Left ventricle myocardium inferior (tissue), 1 donor: ENCODE measurements at regions not wholly inside any gene's neighbourhood (a gene's known extent, or its start where the extent isn't known, plus 50 kb on each side); places are given as distances from the start of the nearest gene placed in this dataset.
A peak's percentile ranks its signal among the peaks of the same experiment; 100 is the strongest.

Experiments
- DNase-seq: peaks from one replicate; pipeline ENCODE4 v3.0.0-alpha.2; 2020
- H3K27ac ChIP-seq: fragments of 200-600 bp; replicated peaks from 2 replicates; pipeline ENCODE4 v1.8.0; 2021
- H3K27me3 ChIP-seq: fragments of 200-600 bp; 2 replicates; pipeline ENCODE4 v1.8.0; 2021; ENCODE audit warnings: low read depth
- H3K36me3 ChIP-seq: fragments of 200-600 bp; 2 replicates; pipeline ENCODE4 v1.8.0; 2021
- H3K4me1 ChIP-seq: fragments of 200-600 bp; 2 replicates; pipeline ENCODE4 v1.8.0; 2021
- H3K4me3 ChIP-seq: fragments of 200-600 bp; 2 replicates; pipeline ENCODE4 v1.8.0; 2021; ENCODE audit warnings: mild to moderate bottlenecking, moderate library complexity
- H3K9me3 ChIP-seq: fragments of 200-600 bp; replicated peaks from 2 replicates; pipeline ENCODE4 v1.8.0; 2021
- CTCF ChIP-seq: fragments of 200-600 bp; IDR thresholded peaks from 2 replicates; pipeline ENCODE4 v1.8.0; 2021; ENCODE audit warnings: antibody characterized with exemption, mild to moderate bottlenecking, borderline replicate concordance
- intact Hi-C: fragments of 100-400 bp; cut with micrococcal nuclease; formaldehyde crosslinking; loops from one replicate; pipeline ENCODE4 v1.11.0; 2022
- donor health status: DM: no; HTN: yes; CAD: no; lungs with severe emphysema.

GRCh38 chr1:29849991-29850757 lies 613.9 kb downstream of the PTPRU start:
- Histone ChIP-seq H3K27ac (no peak overlapping the region), H3K36me3 (no peaks in the 10 kb centered on the region), H3K9me3 (no peaks in the 10 kb centered on the region), H3K4me3 (no peak overlapping the region), H3K27me3 (peaks cover 84% of the 10 kb centered on the region), H3K4me1 (peaks cover 3% of the 10 kb centered on the region)
- no peak for TF ChIP-seq CTCF
- intact Hi-C loops = no loop called here
- no peak for DNase-seq

GRCh38 chr1:29849038-29849750 lies 612.9 kb downstream of the PTPRU start:
- peaks cover 84% of the 10 kb centered on the region for H3K27me3 ChIP-seq

DNA sequence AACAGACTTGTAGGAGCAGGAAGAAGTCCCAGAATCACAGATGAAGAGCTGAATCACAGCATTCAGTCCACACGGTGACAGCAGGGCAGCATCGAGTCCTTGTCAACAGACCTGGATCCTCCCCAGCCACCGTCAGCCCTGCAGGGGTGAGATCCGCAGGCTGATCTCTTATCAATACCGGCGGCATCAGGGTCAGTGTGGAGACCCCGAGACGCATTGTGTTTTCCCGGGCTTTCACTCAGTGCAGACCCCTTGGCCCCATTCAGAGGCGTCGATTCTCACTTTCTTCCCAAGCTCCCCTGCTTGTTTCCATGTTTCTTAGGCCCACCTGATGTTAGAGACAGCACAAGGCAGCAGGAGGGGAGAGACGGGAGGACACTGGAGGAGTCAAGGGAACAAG lies 609.6 kb downstream of the PTPRU start:
- Histone ChIP-seq H3K36me3 (no peaks in the 10 kb centered on the region), H3K27me3 (peaks cover 100% of the 10 kb centered on the region), H3K27ac (no peak overlapping the region), H3K9me3 (peaks cover 18% of the 10 kb centered on the region), H3K4me3 (no peak overlapping the region), H3K4me1 (no peaks in the 10 kb centered on the region)
- TF ChIP-seq CTCF = no peak
- intact Hi-C loops = no loop called here
- DNase-seq = no peak

More at GRCh38 chr1:29849038-29849750, 612.9 kb downstream of the PTPRU start:
- no peaks in the 10 kb centered on the region for H3K4me1 ChIP-seq
- H3K27ac ChIP-seq = no peak overlapping the region
- intact Hi-C loops = no loop called here
- H3K36me3 ChIP-seq = no peaks in the 10 kb centered on the region
- DNase-seq = no peak
- H3K4me3 ChIP-seq = no peak overlapping the region
- peak; percentile 57 for TF ChIP-seq CTCF
- no peaks in the 10 kb centered on the region for H3K9me3 ChIP-seq

DNA sequence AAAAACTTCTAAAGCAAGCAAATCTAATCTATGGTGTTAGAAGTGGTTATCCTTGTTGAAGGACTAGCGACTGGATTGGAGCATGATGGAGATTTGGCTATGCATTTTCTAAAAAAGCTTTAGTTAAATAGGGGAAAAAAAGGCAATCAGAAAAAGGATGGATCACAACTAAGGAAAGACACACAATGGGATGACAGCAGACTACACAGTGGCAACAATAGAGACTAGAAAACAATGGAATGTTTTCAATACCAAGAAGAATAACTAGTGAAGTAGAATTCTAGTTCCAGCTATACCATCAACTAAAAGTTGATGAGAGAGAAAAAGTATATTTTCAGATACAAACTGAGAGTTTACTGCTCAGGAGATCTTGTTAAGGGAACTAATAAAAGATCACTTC lies 605.8 kb downstream of the PTPRU start:
- no peak overlapping the region for H3K4me3 ChIP-seq
- peaks cover 18% of the 10 kb centered on the region for H3K9me3 ChIP-seq
- DNase-seq = no peak
- H3K27ac ChIP-seq = no peak overlapping the region
- H3K27me3 ChIP-seq = peaks cover 75% of the 10 kb centered on the region
- no peak for TF ChIP-seq CTCF
- intact Hi-C loops = no loop called here
- no peaks in the 10 kb centered on the region for H3K4me1 ChIP-seq
- H3K36me3 ChIP-seq = no peaks in the 10 kb centered on the region

DNA sequence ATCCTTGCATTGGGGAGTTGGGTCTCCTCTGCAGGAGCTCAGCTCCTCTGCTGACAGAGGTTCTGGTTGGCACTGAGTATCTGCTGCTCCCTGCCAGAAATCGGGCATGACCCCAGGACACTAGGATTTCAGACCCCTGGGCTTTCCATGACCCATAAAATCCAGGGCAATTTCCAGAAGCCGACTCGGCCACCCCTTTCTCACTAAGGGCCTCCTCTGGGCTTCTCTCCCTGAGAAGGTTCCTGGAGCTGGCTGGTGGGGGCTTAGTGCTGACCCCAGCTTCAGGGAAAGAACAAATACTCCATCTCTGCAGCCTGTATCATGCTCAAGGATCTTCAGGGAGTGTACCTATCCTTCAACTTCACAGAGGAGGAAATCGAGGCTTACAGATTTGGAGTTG lies 603.4 kb downstream of the PTPRU start:
- Histone ChIP-seq H3K27me3 (peaks cover 61% of the 10 kb centered on the region), H3K36me3 (no peaks in the 10 kb centered on the region), H3K9me3 (peaks cover 18% of the 10 kb centered on the region), H3K27ac (no peak overlapping the region), H3K4me3 (no peak overlapping the region), H3K4me1 (no peaks in the 10 kb centered on the region)
- intact Hi-C loops = no loop called here
- DNase-seq = no peak
- TF ChIP-seq CTCF = no peak
